Ishikawa (cell line): ENCODE measurements at regions not wholly inside any gene's neighbourhood (a gene's known extent, or its start where the extent isn't known, plus 50 kb on each side); places are given as distances from the start of the nearest gene placed in this dataset.

ENCODE experiments used
- CEBPB ChIP-seq: IDR thresholded peaks from 2 replicates; pipeline ENCODE4 v1.6.1; 2012
- CREB1 ChIP-seq: IDR thresholded peaks from 2 replicates; pipeline ENCODE4 v1.6.1; 2012; ENCODE audit warnings: low read depth
- EGR1 ChIP-seq: IDR thresholded peaks from 2 replicates; pipeline ENCODE4 v1.6.1; 2012
- EP300 ChIP-seq: IDR thresholded peaks from 2 replicates; pipeline ENCODE4 v1.6.1; 2012; ENCODE audit warnings: borderline replicate concordance
- FOXM1 ChIP-seq: IDR thresholded peaks from 2 replicates; pipeline ENCODE4 v1.6.1; 2012; ENCODE audit warnings: low read depth, borderline replicate concordance
- NFIC ChIP-seq: IDR thresholded peaks from 2 replicates; pipeline ENCODE4 v1.6.1; 2012
- RAD21 ChIP-seq: IDR thresholded peaks from 2 replicates; pipeline ENCODE4 v1.6.1; 2012; ENCODE audit warnings: low read depth
- TAF1 ChIP-seq: IDR thresholded peaks from 2 replicates; pipeline ENCODE4 v1.6.1; 2012; ENCODE audit warnings: low read depth, mild to moderate bottlenecking
- TCF12 ChIP-seq: IDR thresholded peaks from 2 replicates; pipeline ENCODE4 v1.6.1; 2012; ENCODE audit warnings: low read depth
- TEAD4 ChIP-seq: IDR thresholded peaks from 2 replicates; pipeline ENCODE4 v1.6.1; 2012
- YY1 ChIP-seq: IDR thresholded peaks from 2 replicates; pipeline ENCODE4 v1.6.1; 2012; ENCODE audit warnings: low read depth
- ZBTB7A ChIP-seq: IDR thresholded peaks from 2 replicates; pipeline ENCODE4 v1.6.1; 2012; ENCODE audit warnings: low read depth
- TF ChIP-seq, protein P1 (sequence below): IDR thresholded peaks from 2 replicates; pipeline ENCODE4 v1.6.1; 2012
- TF ChIP-seq, protein P2 (sequence below): IDR thresholded peaks from 2 replicates; pipeline ENCODE4 v1.6.1; 2012
- TF ChIP-seq, protein P3 (sequence below): IDR thresholded peaks from 2 replicates; pipeline ENCODE4 v1.6.1; 2012; ENCODE audit warnings: low read depth, mild to moderate bottlenecking

DNA sequence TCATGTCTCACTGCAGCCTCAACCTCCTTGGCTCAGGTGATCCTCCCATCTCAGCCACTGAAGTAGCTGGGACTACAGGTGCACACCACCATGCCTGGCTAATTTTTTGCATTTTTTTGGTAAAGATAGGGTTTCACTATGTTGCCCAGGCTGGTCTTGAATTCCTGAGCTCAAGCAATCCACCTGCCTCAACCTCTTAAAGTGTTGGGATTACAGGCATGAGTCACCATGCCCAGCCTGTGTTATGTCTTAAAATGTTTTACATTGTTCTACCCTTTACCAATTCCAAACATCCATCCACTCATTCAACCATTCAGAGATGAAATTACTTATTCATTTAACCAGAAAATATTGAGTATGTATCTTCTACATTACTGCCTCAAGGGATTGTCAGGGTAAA lies 111.6 kb upstream of the BTG1 start:
- TF ChIP-seq RAD21: no peak
- TF ChIP-seq EGR1: no peak
- no peak for TF ChIP-seq NFIC
- TF ChIP-seq, protein P1, sequence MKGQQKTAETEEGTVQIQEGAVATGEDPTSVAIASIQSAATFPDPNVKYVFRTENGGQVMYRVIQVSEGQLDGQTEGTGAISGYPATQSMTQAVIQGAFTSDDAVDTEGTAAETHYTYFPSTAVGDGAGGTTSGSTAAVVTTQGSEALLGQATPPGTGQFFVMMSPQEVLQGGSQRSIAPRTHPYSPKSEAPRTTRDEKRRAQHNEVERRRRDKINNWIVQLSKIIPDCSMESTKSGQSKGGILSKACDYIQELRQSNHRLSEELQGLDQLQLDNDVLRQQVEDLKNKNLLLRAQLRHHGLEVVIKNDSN: no peak
- no peak for TF ChIP-seq CEBPB
- no peak for TF ChIP-seq TEAD4
- no peak for TF ChIP-seq EP300
- no peak for TF ChIP-seq ZBTB7A

DNA sequence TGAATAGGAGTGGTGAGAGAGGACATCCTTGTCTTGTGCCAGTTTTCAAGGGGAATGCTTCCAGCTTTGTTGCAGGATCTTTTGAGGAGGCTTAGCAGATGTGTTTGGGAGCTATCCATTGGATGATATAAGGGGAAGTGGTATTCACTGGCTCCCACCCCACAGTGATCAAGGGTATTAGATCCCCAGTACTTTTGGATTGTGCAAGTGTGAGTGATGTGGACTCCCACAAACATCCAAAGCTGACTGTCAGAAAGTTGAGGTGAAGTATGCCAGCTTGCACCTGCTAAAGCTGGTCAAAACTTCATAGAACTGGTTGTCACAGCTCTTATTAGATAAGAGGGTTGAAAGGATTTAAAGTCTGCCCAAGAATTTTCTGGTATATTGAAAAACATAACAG lies 110.1 kb upstream of the BTG1 start:
- TF ChIP-seq EP300: no peak
- TF ChIP-seq EGR1: no peak
- TF ChIP-seq, protein P2, sequence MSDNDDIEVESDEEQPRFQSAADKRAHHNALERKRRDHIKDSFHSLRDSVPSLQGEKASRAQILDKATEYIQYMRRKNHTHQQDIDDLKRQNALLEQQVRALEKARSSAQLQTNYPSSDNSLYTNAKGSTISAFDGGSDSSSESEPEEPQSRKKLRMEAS: no peak
- no peak for TF ChIP-seq FOXM1
- TF ChIP-seq CEBPB: no peak
- TF ChIP-seq, protein P1: no peak
- TF ChIP-seq CREB1: no peak
- no peak for TF ChIP-seq NFIC
- TF ChIP-seq YY1: no peak
- TF ChIP-seq ZBTB7A: no peak
- no peak for TF ChIP-seq TAF1
- TF ChIP-seq RAD21: no peak
- TF ChIP-seq TEAD4: no peak
- TF ChIP-seq, protein P3, sequence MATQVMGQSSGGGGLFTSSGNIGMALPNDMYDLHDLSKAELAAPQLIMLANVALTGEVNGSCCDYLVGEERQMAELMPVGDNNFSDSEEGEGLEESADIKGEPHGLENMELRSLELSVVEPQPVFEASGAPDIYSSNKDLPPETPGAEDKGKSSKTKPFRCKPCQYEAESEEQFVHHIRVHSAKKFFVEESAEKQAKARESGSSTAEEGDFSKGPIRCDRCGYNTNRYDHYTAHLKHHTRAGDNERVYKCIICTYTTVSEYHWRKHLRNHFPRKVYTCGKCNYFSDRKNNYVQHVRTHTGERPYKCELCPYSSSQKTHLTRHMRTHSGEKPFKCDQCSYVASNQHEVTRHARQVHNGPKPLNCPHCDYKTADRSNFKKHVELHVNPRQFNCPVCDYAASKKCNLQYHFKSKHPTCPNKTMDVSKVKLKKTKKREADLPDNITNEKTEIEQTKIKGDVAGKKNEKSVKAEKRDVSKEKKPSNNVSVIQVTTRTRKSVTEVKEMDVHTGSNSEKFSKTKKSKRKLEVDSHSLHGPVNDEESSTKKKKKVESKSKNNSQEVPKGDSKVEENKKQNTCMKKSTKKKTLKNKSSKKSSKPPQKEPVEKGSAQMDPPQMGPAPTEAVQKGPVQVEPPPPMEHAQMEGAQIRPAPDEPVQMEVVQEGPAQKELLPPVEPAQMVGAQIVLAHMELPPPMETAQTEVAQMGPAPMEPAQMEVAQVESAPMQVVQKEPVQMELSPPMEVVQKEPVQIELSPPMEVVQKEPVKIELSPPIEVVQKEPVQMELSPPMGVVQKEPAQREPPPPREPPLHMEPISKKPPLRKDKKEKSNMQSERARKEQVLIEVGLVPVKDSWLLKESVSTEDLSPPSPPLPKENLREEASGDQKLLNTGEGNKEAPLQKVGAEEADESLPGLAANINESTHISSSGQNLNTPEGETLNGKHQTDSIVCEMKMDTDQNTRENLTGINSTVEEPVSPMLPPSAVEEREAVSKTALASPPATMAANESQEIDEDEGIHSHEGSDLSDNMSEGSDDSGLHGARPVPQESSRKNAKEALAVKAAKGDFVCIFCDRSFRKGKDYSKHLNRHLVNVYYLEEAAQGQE: no peak
- TF ChIP-seq TCF12: no peak

DNA sequence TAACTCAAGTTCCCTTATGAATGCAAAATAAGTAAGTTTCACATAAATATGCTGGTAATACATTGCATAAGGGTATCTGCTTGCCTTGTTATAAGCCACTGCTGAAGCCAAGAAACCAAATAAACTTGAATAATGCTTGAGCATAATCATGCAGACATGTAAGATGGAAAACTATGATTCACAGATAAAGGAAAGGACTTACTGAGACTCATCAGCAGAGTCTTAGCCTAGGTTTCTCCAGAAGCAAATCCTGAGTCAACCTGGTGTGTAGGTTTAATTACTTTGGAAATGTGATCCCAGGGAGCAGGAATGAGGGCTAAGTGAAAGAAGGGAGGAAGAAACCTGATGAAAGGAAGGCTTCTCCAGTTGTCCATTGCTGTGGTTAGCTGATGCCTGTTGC lies 107.7 kb upstream of the BTG1 start:
- TF ChIP-seq, protein P3: no peak
- TF ChIP-seq TAF1: no peak
- TF ChIP-seq, protein P2: no peak
- TF ChIP-seq, protein P1: no peak
- no peak for TF ChIP-seq YY1
- TF ChIP-seq ZBTB7A: no peak
- no peak for TF ChIP-seq EP300
- no peak for TF ChIP-seq TCF12
- no peak for TF ChIP-seq FOXM1
- TF ChIP-seq CREB1: no peak
- no peak for TF ChIP-seq NFIC
- no peak for TF ChIP-seq RAD21
- no peak for TF ChIP-seq CEBPB
- TF ChIP-seq EGR1: no peak
- no peak for TF ChIP-seq TEAD4

DNA sequence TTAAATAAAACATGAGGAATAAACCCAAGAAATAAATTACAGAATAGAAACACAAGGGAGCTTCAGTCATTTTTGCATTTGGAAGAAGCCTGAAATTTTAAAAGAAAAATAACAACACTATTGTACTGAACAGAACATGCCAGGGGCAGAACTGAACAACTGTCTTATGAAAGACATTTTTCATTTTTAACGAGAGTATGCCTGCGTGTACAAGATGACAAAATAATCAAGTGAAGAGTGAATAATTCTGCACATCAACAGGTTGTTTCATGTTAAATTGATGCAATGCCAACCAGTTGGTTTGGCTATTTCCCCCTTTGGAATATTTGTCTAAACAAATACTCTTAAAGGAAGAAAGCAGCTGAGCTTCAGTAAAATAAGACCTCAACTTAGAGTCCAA lies 103.3 kb upstream of the BTG1 start:
- TF ChIP-seq EP300: no peak
- no peak for TF ChIP-seq EGR1
- no peak for TF ChIP-seq TEAD4
- no peak for TF ChIP-seq ZBTB7A
- TF ChIP-seq, protein P3: no peak
- no peak for TF ChIP-seq NFIC
- no peak for TF ChIP-seq YY1
